SH-SY5Y (cell line): ENCODE measurements at regions not wholly inside any gene's neighbourhood (a gene's known extent, or its start where the extent isn't known, plus 50 kb on each side); places are given as distances from the start of the nearest gene placed in this dataset.

ENCODE experiments used
- GATA2 ChIP-seq: IDR thresholded peaks from 2 replicates; pipeline ENCODE4 v1.6.1; 2011; ENCODE audit warnings: mild to moderate bottlenecking, low read depth, low read length
- GATA3 ChIP-seq: IDR thresholded peaks from 2 replicates; pipeline ENCODE4 v1.6.1; 2011; ENCODE audit warnings: low read depth, mild to moderate bottlenecking, low read length, moderate library complexity

DNA sequence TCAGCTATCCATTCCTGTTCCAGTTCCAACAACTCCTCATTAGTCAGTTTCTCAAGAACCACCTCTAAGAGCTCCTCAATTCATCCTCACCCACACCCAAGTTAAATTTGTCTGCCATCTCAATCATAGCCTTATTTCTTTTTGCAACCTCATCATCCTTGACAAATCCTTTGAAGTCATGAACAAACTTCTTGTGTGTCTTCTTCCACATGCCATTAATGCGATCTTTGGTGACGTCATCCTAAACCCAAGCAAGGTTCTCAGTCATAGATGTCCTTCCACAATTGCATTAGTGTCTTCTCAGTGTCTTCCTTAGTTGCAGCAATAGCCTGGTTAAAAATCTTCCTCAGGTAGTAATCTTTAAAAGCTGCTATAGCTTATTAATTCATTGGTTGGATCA lies 71.2 kb upstream of the FSIP2 start:
- TF ChIP-seq GATA2 (no peak), GATA3 (no peak)
